Upper lobe of left lung (tissue), 6 donors: ENCODE measurements at regions not wholly inside any gene's neighbourhood (a gene's known extent, or its start where the extent isn't known, plus 50 kb on each side); places are given as distances from the start of the nearest gene placed in this dataset.

Source experiments
- ATAC-seq, 2 donors: fragments of 200-7000 bp; cut with Tn5 transposase; one replicate each; pipeline ENCODE4 v1.9.1; 2022; ENCODE audit warnings: mild to moderate bottlenecking in 2 of 2, moderate library complexity in 2 of 2; ENCODE audit not compliant: low FRiP score in 2 of 2
- DNase-seq, 2 donors: peaks; one replicate each; pipeline ENCODE4 v3.0.0-alpha.2; 2019 to 2020
- H3K27ac ChIP-seq, 4 donors: fragments of 200-600 bp; sonication (generic); one replicate each; pipeline ENCODE4 v1.5.1; 2016 to 2019
- H3K27me3 ChIP-seq, 4 donors: fragments of 200-600 bp; sonication (generic); one replicate each; pipeline ENCODE4 v1.5.1; 2017 to 2019
- H3K36me3 ChIP-seq, 4 donors: fragments of 200-600 bp; sonication (generic); one replicate each; pipeline ENCODE4 v1.5.1; 2016 to 2019
- H3K4me1 ChIP-seq, 4 donors: fragments of 200-600 bp; sonication (generic); one replicate each; pipeline ENCODE4 v1.5.1; 2018 to 2019
- H3K4me3 ChIP-seq, 4 donors: fragments of 200-600 bp; sonication (generic); one replicate each; pipeline ENCODE4 v1.5.1; 2017 to 2019; ENCODE audit warnings: mild to moderate bottlenecking in 2 of 4, moderate library complexity in 1 of 4
- H3K9me3 ChIP-seq, 4 donors: fragments of 200-600 bp; sonication (generic); one replicate each; pipeline ENCODE4 v1.5.1; 2018 to 2019
- EP300 ChIP-seq, 4 donors: sonication (generic); formaldehyde crosslinking; IDR thresholded peaks; one replicate each; pipeline ENCODE4 v1.5.1; 2017; ENCODE audit warnings: antibody characterized with exemption in 4 of 4, control low read depth in 2 of 4
- POLR2A ChIP-seq, 4 donors: fragments of 450-650 bp; IDR thresholded peaks; one replicate each; pipeline ENCODE4 v1.5.1; 2016 to 2017; ENCODE audit warnings: antibody characterized with exemption in 4 of 4, mild to moderate bottlenecking in 2 of 4
- POLR2AphosphoS5 ChIP-seq, 2 donors: sonication (generic); formaldehyde crosslinking; IDR thresholded peaks; one replicate each; pipeline ENCODE4 v1.5.1; 2017; ENCODE audit warnings: antibody characterized with exemption in 2 of 2
- WGBS, 2 donors: methylation state at CpG; one replicate each; pipeline ENCODE4 v1.1.5; 2017 to 2018; 5-methylcytosine and 5-hydroxymethylcytosine counted together
- TF ChIP-seq, protein P1 (sequence below), 6 experiments: fragments of 450-650 bp in 4 of 6; fragments of 200-600 bp in 2 of 6; sonication (generic) in 2 of 6; IDR thresholded peaks; one replicate each; pipeline ENCODE4 v1.5.1; 2016 to 2019; ENCODE audit warnings: antibody characterized with exemption in 6 of 6
- donor health status: DM: no; HTN: no; CAD: no; lungs with moderate emphysema.
- donor health status: DM: no; HTN: yes; CAD: no; lungs with severe emphysema.

DNA sequence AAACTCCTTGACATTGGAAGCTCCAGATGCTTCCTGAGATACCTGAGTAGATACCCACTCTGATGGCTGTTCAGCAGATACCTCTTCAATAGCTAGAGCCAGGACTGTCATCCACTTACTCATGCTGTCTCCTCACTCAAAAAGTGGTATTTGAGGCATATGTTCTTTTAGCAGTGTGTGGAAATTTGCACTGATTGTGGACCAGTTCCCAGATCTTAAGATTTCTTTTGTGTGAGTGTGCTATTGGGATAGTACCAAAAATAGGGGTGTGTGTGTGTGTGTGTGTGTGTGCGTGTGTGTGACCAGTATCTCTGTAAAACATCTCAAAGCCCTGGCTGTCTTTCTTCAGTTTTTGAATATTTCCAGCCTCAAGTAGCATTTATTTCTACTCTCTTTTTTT lies 108.3 kb downstream of the SLITRK5 start:
- no peak for DNase-seq
- TF ChIP-seq POLR2AphosphoS5 (IDR thresholded peaks at IDR 0.05) (no peak), EP300 (IDR thresholded peaks at IDR 0.05) (no peak), POLR2A (IDR thresholded peaks at IDR 0.05) (no peak)
- TF ChIP-seq, protein P1, sequence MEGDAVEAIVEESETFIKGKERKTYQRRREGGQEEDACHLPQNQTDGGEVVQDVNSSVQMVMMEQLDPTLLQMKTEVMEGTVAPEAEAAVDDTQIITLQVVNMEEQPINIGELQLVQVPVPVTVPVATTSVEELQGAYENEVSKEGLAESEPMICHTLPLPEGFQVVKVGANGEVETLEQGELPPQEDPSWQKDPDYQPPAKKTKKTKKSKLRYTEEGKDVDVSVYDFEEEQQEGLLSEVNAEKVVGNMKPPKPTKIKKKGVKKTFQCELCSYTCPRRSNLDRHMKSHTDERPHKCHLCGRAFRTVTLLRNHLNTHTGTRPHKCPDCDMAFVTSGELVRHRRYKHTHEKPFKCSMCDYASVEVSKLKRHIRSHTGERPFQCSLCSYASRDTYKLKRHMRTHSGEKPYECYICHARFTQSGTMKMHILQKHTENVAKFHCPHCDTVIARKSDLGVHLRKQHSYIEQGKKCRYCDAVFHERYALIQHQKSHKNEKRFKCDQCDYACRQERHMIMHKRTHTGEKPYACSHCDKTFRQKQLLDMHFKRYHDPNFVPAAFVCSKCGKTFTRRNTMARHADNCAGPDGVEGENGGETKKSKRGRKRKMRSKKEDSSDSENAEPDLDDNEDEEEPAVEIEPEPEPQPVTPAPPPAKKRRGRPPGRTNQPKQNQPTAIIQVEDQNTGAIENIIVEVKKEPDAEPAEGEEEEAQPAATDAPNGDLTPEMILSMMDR (IDR thresholded peaks at IDR 0.05) = no peak
- WGBS, 2 donors = 83 to 84% methylated on average over 1 of the region's 1 CpG
- H3K27ac ChIP-seq = no peak overlapping the region
- no peaks in the 10 kb centered on the region for H3K4me1 ChIP-seq
- H3K27me3 ChIP-seq = no peaks in the 10 kb centered on the region
- H3K36me3 ChIP-seq = no peaks in the 10 kb centered on the region
- ATAC-seq = no peak
- no peak overlapping the region for H3K4me3 ChIP-seq
- H3K9me3 ChIP-seq = no peaks in the 10 kb centered on the region

DNA sequence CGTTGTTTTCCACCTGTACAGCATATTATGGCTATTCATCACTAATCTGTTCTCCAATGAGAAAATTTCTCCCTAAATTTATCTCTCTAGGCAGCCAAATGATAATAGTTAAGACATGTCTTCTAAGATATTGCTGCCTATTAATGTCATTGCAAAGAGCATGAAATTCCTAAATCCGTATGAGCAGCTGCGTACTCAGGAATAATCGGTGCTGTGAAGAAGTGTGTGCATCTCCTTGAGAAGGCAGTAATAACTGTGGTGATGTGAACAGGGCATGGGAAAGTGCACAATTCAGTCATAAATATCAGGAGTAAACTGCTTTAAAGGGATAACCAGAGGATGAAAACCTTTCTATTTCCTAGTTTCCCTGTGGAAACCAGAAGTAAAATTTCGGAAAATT lies 112.2 kb downstream of the SLITRK5 start:
- no peak for ATAC-seq
- no peaks in the 10 kb centered on the region for H3K36me3 ChIP-seq

DNA sequence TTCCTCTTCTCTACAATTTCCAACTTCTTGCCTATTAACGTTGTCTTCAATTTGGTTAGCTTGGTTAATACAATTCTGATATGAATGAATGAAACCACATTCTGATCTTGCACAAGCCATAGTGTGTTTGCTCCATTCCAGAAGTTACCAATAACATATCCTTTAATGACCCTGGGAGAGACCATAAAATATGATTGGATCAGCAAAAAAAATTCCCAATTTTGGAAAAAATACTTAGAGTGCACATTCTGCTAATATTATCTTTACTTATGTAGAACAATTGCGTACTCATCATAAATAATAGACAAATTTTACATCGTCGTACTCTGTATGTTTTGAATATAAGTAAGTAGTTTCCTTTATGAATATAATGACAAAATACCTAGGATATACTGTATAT lies 117.2 kb downstream of the SLITRK5 start:
- 85 to 89% methylated on average over 4 of the region's 4 CpGs for WGBS, 2 donors
- no peak for TF ChIP-seq POLR2AphosphoS5 (IDR thresholded peaks at IDR 0.05)
- Histone ChIP-seq H3K27me3 (no peaks in the 10 kb centered on the region), H3K27ac (no peak overlapping the region), H3K9me3 (no peaks in the 10 kb centered on the region), H3K4me3 (no peak overlapping the region), H3K36me3 (no peaks in the 10 kb centered on the region), H3K4me1 (no peaks in the 10 kb centered on the region)
- DNase-seq (no peak), ATAC-seq (no peak)

More for the DNA sequence above, 112.2 kb downstream of the SLITRK5 start:
- Histone ChIP-seq H3K4me3 (no peak overlapping the region), H3K9me3 (no peaks in the 10 kb centered on the region), H3K27ac (no peak overlapping the region), H3K27me3 (no peaks in the 10 kb centered on the region), H3K4me1 (no peaks in the 10 kb centered on the region)
- no peak for TF ChIP-seq EP300 (IDR thresholded peaks at IDR 0.05)
- no peak for TF ChIP-seq POLR2A (IDR thresholded peaks at IDR 0.05)
- TF ChIP-seq, protein P1 (IDR thresholded peaks at IDR 0.05) = no peak
- no peak for TF ChIP-seq POLR2AphosphoS5 (IDR thresholded peaks at IDR 0.05)
- DNase-seq = no peak
- 87 to 89% methylated on average over 5 of the region's 5 CpGs for WGBS, 2 donors

DNA sequence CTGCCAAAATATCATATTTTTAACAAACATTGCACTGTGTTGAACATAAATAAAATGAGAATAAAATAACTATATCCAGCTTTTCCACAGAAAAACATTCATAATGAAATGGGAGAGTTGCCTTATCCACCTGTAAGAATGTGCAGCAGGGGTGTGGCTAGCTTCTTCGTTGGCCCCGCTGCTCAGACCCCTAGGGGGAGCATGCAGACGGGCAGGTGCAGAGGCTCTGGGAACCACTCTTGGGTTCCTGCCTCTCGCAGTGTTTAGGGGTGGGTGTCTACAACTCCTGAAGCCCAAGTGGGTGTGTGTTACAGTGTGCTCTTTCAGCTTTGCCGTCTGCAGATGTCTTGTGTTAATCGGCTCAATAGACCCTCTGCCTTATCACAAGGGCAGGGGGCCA lies 121.7 kb downstream of the SLITRK5 start:
- Histone ChIP-seq H3K4me3 (no peak overlapping the region), H3K36me3 (no peaks in the 10 kb centered on the region), H3K27ac (no peak overlapping the region), H3K4me1 (no peaks in the 10 kb centered on the region), H3K9me3 (no peaks in the 10 kb centered on the region), H3K27me3 (no peaks in the 10 kb centered on the region)
- DNase-seq = peak in 1 of 2 donors; percentile 5
- TF ChIP-seq EP300 (IDR thresholded peaks at IDR 0.05) (no peak), POLR2AphosphoS5 (IDR thresholded peaks at IDR 0.05) (no peak), POLR2A (IDR thresholded peaks at IDR 0.05) (no peak)
- TF ChIP-seq, protein P1 (IDR thresholded peaks at IDR 0.05) = no peak
- WGBS, 2 donors = 71 to 73% methylated on average over 6 of the region's 6 CpGs
- no peak for ATAC-seq

DNA sequence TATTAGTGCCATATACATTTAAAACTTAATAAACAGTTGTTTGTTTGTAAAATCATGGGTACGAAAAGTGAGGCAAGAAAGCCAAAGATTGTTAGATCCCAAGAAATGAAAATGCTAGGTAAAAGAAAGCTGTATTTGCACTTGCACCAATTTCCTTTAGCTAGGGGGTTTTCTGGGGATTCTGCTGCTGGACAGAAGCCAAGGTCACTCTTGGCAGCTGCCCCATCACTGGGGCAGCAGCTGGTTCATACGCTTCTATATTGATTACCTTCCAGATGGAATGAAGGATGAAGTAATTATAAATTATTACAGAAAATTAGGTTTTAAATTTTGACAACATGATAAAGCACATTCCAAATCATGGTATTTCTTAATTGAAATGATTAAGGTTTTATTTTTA lies 127.4 kb downstream of the SLITRK5 start:
- WGBS, 2 donors = 65 to 69% methylated on average over 2 of the region's 2 CpGs
- H3K36me3 ChIP-seq = no peaks in the 10 kb centered on the region
- H3K4me3 ChIP-seq = no peak overlapping the region
- H3K4me1 ChIP-seq = no peaks in the 10 kb centered on the region
- DNase-seq = no peak
- no peak overlapping the region for H3K27ac ChIP-seq
- ATAC-seq = no peak
- no peaks in the 10 kb centered on the region for H3K27me3 ChIP-seq
- no peaks in the 10 kb centered on the region for H3K9me3 ChIP-seq
- TF ChIP-seq POLR2A (IDR thresholded peaks at IDR 0.05) (no peak), POLR2AphosphoS5 (IDR thresholded peaks at IDR 0.05) (no peak), EP300 (IDR thresholded peaks at IDR 0.05) (no peak)
- TF ChIP-seq, protein P1 (IDR thresholded peaks at IDR 0.05) = no peak
